HG03025 (cell line): ENCODE measurements at regions not wholly inside any gene's neighbourhood (a gene's known extent, or its start where the extent isn't known, plus 50 kb on each side); places are given as distances from the start of the nearest gene placed in this dataset.
"Not testable (repeated sequence)": the region's sequence is repeated elsewhere in the genome, so short reads cannot be mapped to it uniquely, and the experiment has no call there.

Experiments
- ATAC-seq: cut with Tn5 transposase; IDR thresholded peaks from one replicate; pipeline ENCODE4 v1.9.1; 2021; ENCODE audit warnings: mild to moderate bottlenecking, moderate library complexity; ENCODE audit not compliant: unreplicated experiment, low FRiP score

- no peak for ATAC-seq
Measured at GRCh38 chrX:63285375-63285774, 65.8 kb downstream of the SPIN4 start.

- no peak for ATAC-seq
Measured at GRCh38 chrX:63284659-63285058, 66.5 kb downstream of the SPIN4 start.

- no peak for ATAC-seq
Measured at GRCh38 chrX:63283348-63283747, 67.8 kb downstream of the SPIN4 start.

- ATAC-seq, result no peak
Measured at GRCh38 chrX:63282828-63283227, 68.3 kb downstream of the SPIN4 start.

- no peak for ATAC-seq
Measured at GRCh38 chrX:63282077-63282476, 69.1 kb downstream of the SPIN4 start.

GRCh38 chrX:63281465-63281864 lies 69.7 kb downstream of the SPIN4 start:
- ATAC-seq, result no peak

GRCh38 chrX:63277394-63277793 lies 73.7 kb downstream of the SPIN4 start:
- not testable (repeated sequence) for ATAC-seq

GRCh38 chrX:63275127-63275526 lies 76.0 kb downstream of the SPIN4 start:
- ATAC-seq, result peak; percentile 62

- no peak for ATAC-seq
Measured at GRCh38 chrX:63270873-63271272, 80.3 kb downstream of the SPIN4 start.

- ATAC-seq, result no peak
Measured at GRCh38 chrX:63258144-63258543, 93.0 kb downstream of the SPIN4 start.

- peak; percentile 99 for ATAC-seq
Measured at GRCh38 chrX:63250253-63250868, 100.8 kb downstream of the SPIN4 start.

GRCh38 chrX:63242689-63243088 lies 108.4 kb downstream of the SPIN4 start:
- ATAC-seq, result not testable (repeated sequence)

- ATAC-seq, result not testable (repeated sequence)
Measured at GRCh38 chrX:63235963-63236362, 115.2 kb downstream of the SPIN4 start.

GRCh38 chrX:63233013-63233412 lies 118.1 kb downstream of the SPIN4 start:
- ATAC-seq, result not testable (repeated sequence)

GRCh38 chrX:63218202-63218601 lies 132.9 kb downstream of the SPIN4 start:
- not testable (repeated sequence) for ATAC-seq

GRCh38 chrX:63217549-63217948 lies 133.6 kb downstream of the SPIN4 start:
- ATAC-seq, result not testable (repeated sequence)

- ATAC-seq, result peak; percentile 62
Measured at GRCh38 chrX:63209645-63210044, 141.5 kb downstream of the SPIN4 start.

- ATAC-seq, result peak; percentile 59
Measured at GRCh38 chrX:63209128-63209527, 142.0 kb downstream of the SPIN4 start.

- not testable (repeated sequence) for ATAC-seq
Measured at GRCh38 chrX:63204266-63205074, 146.7 kb downstream of the SPIN4 start.

GRCh38 chrX:63201987-63202386 lies 149.1 kb downstream of the SPIN4 start:
- not testable (repeated sequence) for ATAC-seq

GRCh38 chrX:63198693-63199092 lies 152.4 kb downstream of the SPIN4 start:
- ATAC-seq, result not testable (repeated sequence)
